SK-N-SH (cell line): ENCODE measurements at regions not wholly inside any gene's neighbourhood (a gene's known extent, or its start where the extent isn't known, plus 50 kb on each side); places are given as distances from the start of the nearest gene placed in this dataset.
A peak's percentile ranks its signal among the peaks of the same experiment; 100 is the strongest.

Experiments
- CTCF ChIA-PET: fragments of 300-600, 350-600 bp; formaldehyde crosslinking; extraction: SDS; loops from one replicate; lab custom pipeline; 2021; lab: Yijun Ruan, JAX
- POLR2A ChIA-PET: fragments of 350-600 bp; sonication (Branson Sonifier 250); formaldehyde crosslinking; extraction: SDS; loops from one replicate; lab custom pipeline; 2020; ENCODE audit warnings: antibody characterized with exemption, inconsistent platforms; lab: Yijun Ruan, JAX
- DNase-seq: peaks from one replicate; pipeline ENCODE4 v3.0.0; 2012
- H2AFZ ChIP-seq: fragments of 200-600 bp; sonication (generic); 2 replicates; pipeline ENCODE4 v1.8.1; 2016; ENCODE audit warnings: antibody characterized with exemption, mild to moderate bottlenecking, low read depth
- H3F3A ChIP-seq: fragments of 200-600 bp; sonication (generic); replicated peaks from 2 replicates; pipeline ENCODE3; 2016; ENCODE audit warnings: antibody characterized with exemption, mild to moderate bottlenecking; ENCODE audit not compliant: insufficient read depth
- H3K27ac ChIP-seq, 2 experiments: fragments of 200-500 bp in 1 of 2; fragments of 200-600 bp in 1 of 2; sonication (Bioruptor generic) in 1 of 2; sonication (generic), shearing (Covaris generic) in 1 of 2; 2 replicates each; pipeline versions ENCODE4 v1.5.1 to v1.6.1; 2014 to 2016; ENCODE audit warnings: low read depth in 2 of 2, inconsistent platforms in 1 of 2, low read length in 1 of 2, mild to moderate bottlenecking in 1 of 2, mixed read lengths in 1 of 2
- H3K27me3 ChIP-seq: fragments of 200-600 bp; sonication (generic), shearing (Covaris generic); 2 replicates; pipeline ENCODE4 v1.6.1; 2016; ENCODE audit warnings: mixed run types; ENCODE audit not compliant: insufficient read depth
- H3K36me3 ChIP-seq, 2 experiments: fragments of 200-500 bp in 1 of 2; fragments of 200-600 bp in 1 of 2; sonication (Bioruptor generic) in 1 of 2; sonication (generic) in 1 of 2; replicated peaks in 1 of 2; 2 replicates each; pipeline versions ENCODE3 to v1.5.1; 2014 to 2016; ENCODE audit warnings: low read length in 1 of 2, mild to moderate bottlenecking in 1 of 2; ENCODE audit not compliant: insufficient read depth in 2 of 2, control insufficient read depth in 1 of 2
- H3K4me1 ChIP-seq, 2 experiments: fragments of 200-500 bp in 1 of 2; fragments of 200-600 bp in 1 of 2; sonication (Bioruptor generic) in 1 of 2; sonication (generic), shearing (Covaris generic) in 1 of 2; 2 replicates each; pipeline versions ENCODE4 v1.5.1 to v1.6.1; 2014 to 2016; ENCODE audit warnings: low read depth in 1 of 2, low read length in 1 of 2, mixed run types in 1 of 2; ENCODE audit not compliant: insufficient read depth in 2 of 2, control insufficient read depth in 1 of 2
- H3K4me2 ChIP-seq: fragments of 200-600 bp; sonication (generic), shearing (Covaris generic); 2 replicates; pipeline ENCODE4 v1.6.1; 2017; ENCODE audit warnings: mixed run types
- H3K4me3 ChIP-seq, 2 experiments: fragments of 200-500 bp in 1 of 2; fragments of 200-600 bp in 1 of 2; sonication (Bioruptor generic) in 1 of 2; sonication (generic), shearing (Covaris generic) in 1 of 2; 2 replicates each; pipeline versions ENCODE4 v1.5.1 to v1.8.1; 2014 to 2016; ENCODE audit warnings: low read depth in 2 of 2, inconsistent platforms in 1 of 2, low read length in 1 of 2, mild to moderate bottlenecking in 1 of 2, mixed read lengths in 1 of 2, moderate library complexity in 1 of 2
- H3K79me2 ChIP-seq: fragments of 200-600 bp; sonication (generic); 2 replicates; pipeline ENCODE4 v1.8.1; 2017; ENCODE audit warnings: mild to moderate bottlenecking; ENCODE audit not compliant: insufficient read depth
- H3K9ac ChIP-seq: fragments of 200-600 bp; sonication (generic); 2 replicates; pipeline ENCODE4 v1.6.1; 2017; ENCODE audit warnings: mixed run types
- H3K9me2 ChIP-seq: fragments of 200-600 bp; sonication (generic); 2 replicates; pipeline ENCODE4 v1.6.1; 2017; ENCODE audit warnings: mixed run types
- H3K9me3 ChIP-seq: fragments of 200-600 bp; sonication (generic); 2 replicates; pipeline ENCODE4 v1.6.1; 2017; ENCODE audit warnings: mixed run types, mild to moderate bottlenecking, moderate library complexity
- H4K20me1 ChIP-seq: fragments of 200-600 bp; sonication (generic); 2 replicates; pipeline ENCODE4 v1.6.1; 2017; ENCODE audit warnings: mild to moderate bottlenecking, mixed run types; ENCODE audit not compliant: insufficient read depth
- CHD2 ChIP-seq: fragments of 150-350 bp; IDR thresholded peaks from 2 replicates; pipeline ENCODE4 v1.6.1; 2018; ENCODE audit warnings: low read length; ENCODE audit not compliant: partially characterized antibody
- CTCF ChIP-seq: fragments of 200-600 bp; sonication (generic); IDR thresholded peaks from 2 replicates; pipeline ENCODE4 v1.6.1; 2017; ENCODE audit warnings: antibody characterized with exemption, mild to moderate bottlenecking, moderate library complexity
- EP300 ChIP-seq, 2 experiments: IDR thresholded peaks; 2 replicates each; pipeline versions ENCODE4 v1.4.0 to v1.6.1; 2012; ENCODE audit warnings: borderline replicate concordance in 1 of 2, low read depth in 1 of 2, low read length in 1 of 2
- EZH2phosphoT487 ChIP-seq: fragments of 200-600 bp; sonication (generic); IDR thresholded peaks from 2 replicates; pipeline ENCODE4 v1.6.1; 2017; ENCODE audit warnings: low read depth, mixed run types, mild to moderate bottlenecking, antibody characterized with exemption, moderate library complexity, borderline replicate concordance
- FOXM1 ChIP-seq: IDR thresholded peaks from 2 replicates; pipeline ENCODE4 v1.4.0; 2012; ENCODE audit warnings: low read depth, mild to moderate bottlenecking
- GATA2 ChIP-seq: sonication (generic); formaldehyde crosslinking; IDR thresholded peaks from 2 replicates; pipeline ENCODE4 v1.5.0; 2020; ENCODE audit warnings: mild to moderate bottlenecking, missing genetic modification reagents
- MXI1 ChIP-seq: IDR thresholded peaks from 2 replicates; pipeline ENCODE4 v1.6.1; 2012; ENCODE audit warnings: mild to moderate bottlenecking, low read depth, low read length, improper control_type of control experiment
- NFIC ChIP-seq: IDR thresholded peaks from 2 replicates; pipeline ENCODE4 v1.4.0; 2012; ENCODE audit warnings: borderline replicate concordance
- NRF1 ChIP-seq: IDR thresholded peaks from 2 replicates; pipeline ENCODE4 v1.6.1; 2012; ENCODE audit warnings: low read depth, mild to moderate bottlenecking, low read length
- PBX3 ChIP-seq: IDR thresholded peaks from 2 replicates; pipeline ENCODE4; 2012
- POLR2AphosphoS5 ChIP-seq: IDR thresholded peaks from 2 replicates; pipeline ENCODE4 v1.6.1; 2012; ENCODE audit warnings: low read depth, low read length
- RAD21 ChIP-seq: IDR thresholded peaks from 2 replicates; pipeline ENCODE4 v1.6.1; 2012; ENCODE audit warnings: mild to moderate bottlenecking, low read length
- TAF1 ChIP-seq: IDR thresholded peaks from 2 replicates; pipeline ENCODE4 v1.6.1; 2012; ENCODE audit warnings: low read depth, mild to moderate bottlenecking, low read length, moderate library complexity, borderline replicate concordance
- TEAD4 ChIP-seq: IDR thresholded peaks from 2 replicates; pipeline ENCODE4 v1.4.0; 2012; ENCODE audit warnings: mild to moderate bottlenecking, borderline replicate concordance; ENCODE audit not compliant: insufficient read depth
- WGBS: methylation state at CpG from one replicate; pipeline ENCODE4 v1.1.6; 2017; ENCODE audit warnings: low lambda C conversion rate; 5-methylcytosine and 5-hydroxymethylcytosine counted together
- TF ChIP-seq, protein P1 (sequence below): IDR thresholded peaks from 2 replicates; pipeline ENCODE4 v1.4.0; 2012; ENCODE audit warnings: low read depth, borderline replicate concordance
- TF ChIP-seq, protein P2 (sequence below): fragments of 150-350 bp; IDR thresholded peaks from 2 replicates; pipeline ENCODE4 v1.6.1; 2016; ENCODE audit warnings: mild to moderate bottlenecking, low read depth, low read length

DNA sequence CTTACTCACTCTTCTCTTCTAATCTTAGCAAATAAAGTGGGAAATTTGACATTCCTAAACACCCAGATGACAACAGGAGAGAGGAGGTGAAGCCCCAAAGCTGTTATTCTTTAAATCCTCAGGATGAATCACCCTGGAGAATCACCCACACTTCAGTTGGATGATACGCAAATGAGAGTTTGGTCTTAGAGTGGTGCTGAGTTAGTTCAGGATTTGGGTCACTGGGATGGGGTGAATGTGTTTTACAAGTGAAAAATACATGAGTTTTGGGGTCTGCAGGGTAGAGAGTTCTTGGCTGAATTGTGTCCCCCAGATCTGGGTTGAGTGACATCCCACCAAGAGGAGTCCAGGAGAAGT, 117.2 kb downstream of the GGTLC2 start:
- H3K27ac ChIP-seq = no peak overlapping the region
- TF ChIP-seq EZH2phosphoT487 (no peak), FOXM1 (no peak), TAF1 (no peak), NRF1 (no peak), RAD21 (no peak), EP300 (IDR thresholded peaks at IDR 0.05; ENCODE audit: borderline replicate concordance in 1 of 2, low read depth in 1 of 2, low read length in 1 of 2) (no peak), MXI1 (no peak), CHD2 (no peak)
- TF ChIP-seq, protein P1, sequence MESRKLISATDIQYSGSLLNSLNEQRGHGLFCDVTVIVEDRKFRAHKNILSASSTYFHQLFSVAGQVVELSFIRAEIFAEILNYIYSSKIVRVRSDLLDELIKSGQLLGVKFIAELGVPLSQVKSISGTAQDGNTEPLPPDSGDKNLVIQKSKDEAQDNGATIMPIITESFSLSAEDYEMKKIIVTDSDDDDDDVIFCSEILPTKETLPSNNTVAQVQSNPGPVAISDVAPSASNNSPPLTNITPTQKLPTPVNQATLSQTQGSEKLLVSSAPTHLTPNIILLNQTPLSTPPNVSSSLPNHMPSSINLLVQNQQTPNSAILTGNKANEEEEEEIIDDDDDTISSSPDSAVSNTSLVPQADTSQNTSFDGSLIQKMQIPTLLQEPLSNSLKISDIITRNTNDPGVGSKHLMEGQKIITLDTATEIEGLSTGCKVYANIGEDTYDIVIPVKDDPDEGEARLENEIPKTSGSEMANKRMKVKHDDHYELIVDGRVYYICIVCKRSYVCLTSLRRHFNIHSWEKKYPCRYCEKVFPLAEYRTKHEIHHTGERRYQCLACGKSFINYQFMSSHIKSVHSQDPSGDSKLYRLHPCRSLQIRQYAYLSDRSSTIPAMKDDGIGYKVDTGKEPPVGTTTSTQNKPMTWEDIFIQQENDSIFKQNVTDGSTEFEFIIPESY = no peak
- H2AFZ ChIP-seq = no peak overlapping the region
- H4K20me1 ChIP-seq = no peaks in the 10 kb centered on the region
- no peaks in the 10 kb centered on the region for H3K79me2 ChIP-seq
- H3K27me3 ChIP-seq = no peaks in the 10 kb centered on the region
- H3F3A ChIP-seq = no peaks in the 10 kb centered on the region
- H3K9ac ChIP-seq = no peak overlapping the region
- peaks cover 0 to 12% of the 10 kb centered on the region in 2 experiments; a peak in 1 of 4 replicates for H3K4me1 ChIP-seq
- no peak overlapping the region for H3K4me3 ChIP-seq
- no peaks in the 10 kb centered on the region for H3K9me2 ChIP-seq
- H3K4me2 ChIP-seq = no peak overlapping the region
- no peak for DNase-seq
- 86% methylated on average over 1 of the region's 1 CpG for WGBS
- H3K36me3 ChIP-seq = no peaks in the 10 kb centered on the region
- H3K9me3 ChIP-seq = no peaks in the 10 kb centered on the region
- CTCF ChIA-PET = interaction anchor here (0.8 to 4.1 kb wide), 5 partner anchors 8 to 122 kb away, joined by 4 to 18 read pairs (median 6); no protein-coding TSS in a partner anchor
- POLR2A ChIA-PET = interaction anchor here (1.1 kb wide), 1 partner anchor 121 kb away, joined by 3 read pairs; no protein-coding TSS in a partner anchor

GRCh38 chr22:22761963-22762772, 117.8 kb downstream of the GGTLC2 start:
- Histone ChIP-seq H3K4me1 (peaks cover 0 to 12% of the 10 kb centered on the region in 2 experiments; a peak in 1 of 4 replicates), H3K36me3 (no peaks in the 10 kb centered on the region), H3K79me2 (no peaks in the 10 kb centered on the region), H3K4me2 (no peak overlapping the region), H3F3A (no peaks in the 10 kb centered on the region), H4K20me1 (no peaks in the 10 kb centered on the region), H2AFZ (no peak overlapping the region), H3K4me3 (no peak overlapping the region), H3K27ac (no peak overlapping the region; a peak in 1 of 4 replicates), H3K27me3 (no peaks in the 10 kb centered on the region), H3K9ac (no peak overlapping the region), H3K9me2 (no peaks in the 10 kb centered on the region), H3K9me3 (no peaks in the 10 kb centered on the region)
- CTCF ChIA-PET = interaction anchor here (0.6 to 4.1 kb wide), 9 partner anchors 8 to 194 kb away, joined by 3 to 18 read pairs (median 5); no protein-coding TSS in a partner anchor
- peak; percentile 44 for DNase-seq
- POLR2A ChIA-PET = interaction anchor here (1.1 kb wide), 1 partner anchor 120 kb away, joined by 3 read pairs; no protein-coding TSS in a partner anchor
- TF ChIP-seq POLR2AphosphoS5 = no peak
- TF ChIP-seq CHD2 = no peak
- TF ChIP-seq EP300 (IDR thresholded peaks at IDR 0.05; ENCODE audit: borderline replicate concordance in 1 of 2, low read depth in 1 of 2, low read length in 1 of 2) = peak in 1 of 2 experiments; percentile 46; a peak in 1 of 4 replicates
- no peak for TF ChIP-seq PBX3
- TF ChIP-seq GATA2 (CRISPR knock-in tag) = peak; percentile 76
- TF ChIP-seq CTCF = no peak
- no peak for TF ChIP-seq NFIC
- no peak for TF ChIP-seq TEAD4
- TF ChIP-seq, protein P2, sequence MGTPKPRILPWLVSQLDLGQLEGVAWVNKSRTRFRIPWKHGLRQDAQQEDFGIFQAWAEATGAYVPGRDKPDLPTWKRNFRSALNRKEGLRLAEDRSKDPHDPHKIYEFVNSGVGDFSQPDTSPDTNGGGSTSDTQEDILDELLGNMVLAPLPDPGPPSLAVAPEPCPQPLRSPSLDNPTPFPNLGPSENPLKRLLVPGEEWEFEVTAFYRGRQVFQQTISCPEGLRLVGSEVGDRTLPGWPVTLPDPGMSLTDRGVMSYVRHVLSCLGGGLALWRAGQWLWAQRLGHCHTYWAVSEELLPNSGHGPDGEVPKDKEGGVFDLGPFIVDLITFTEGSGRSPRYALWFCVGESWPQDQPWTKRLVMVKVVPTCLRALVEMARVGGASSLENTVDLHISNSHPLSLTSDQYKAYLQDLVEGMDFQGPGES = no peak
- WGBS = 26% methylated on average over 6 of the region's 8 CpGs
